ENCODE measurements at regions not wholly inside any gene's neighbourhood (a gene's known extent, or its start where the extent isn't known, plus 50 kb on each side); places are given as distances from the start of the nearest gene placed in this dataset.

- no peak overlapping the region for H4K8ac ChIP-seq (ENCODE audit: extremely low read depth, insufficient read depth, low read length)
- H2AFZ ChIP-seq (ENCODE audit: low read length): no peak overlapping the region
- no peaks in the 10 kb centered on the region for H4K20me1 ChIP-seq (replicated peaks in 1 of 2; ENCODE audit: control insufficient read depth in 1 of 2, insufficient read depth in 2 of 2, low read length in 2 of 2)
- no peak overlapping the region for H3K14ac ChIP-seq (ENCODE audit: insufficient read length)
- no peaks in the 10 kb centered on the region for H3K36me3 ChIP-seq (ENCODE audit: control insufficient read depth in 2 of 4, insufficient read depth in 4 of 4, low read length in 3 of 4)
- H3K23ac ChIP-seq (ENCODE audit: insufficient read length): no peak overlapping the region
- peaks cover 1 to 14% (median 9%) of the 10 kb centered on the region in 4 experiments for H3K27me3 ChIP-seq (replicated peaks in 1 of 4; ENCODE audit: control insufficient read depth in 3 of 4, extremely low read depth in 1 of 4, insufficient read depth in 3 of 4, low read length in 3 of 4)
- H4K5ac ChIP-seq (ENCODE audit: insufficient read length, low read depth, low read length): no peak overlapping the region
- no peaks in the 10 kb centered on the region for H3K79me2 ChIP-seq (ENCODE audit: control insufficient read depth in 1 of 2, insufficient read depth in 2 of 2, low read length in 2 of 2)
- DNase-seq (ENCODE audit: low read depth in 1 of 2, low spot score in 2 of 2): no peak
- H3K4me1 ChIP-seq (replicated peaks in 1 of 4; ENCODE audit: control insufficient read depth in 3 of 4, insufficient read depth in 4 of 4, low read length in 3 of 4): no peaks in the 10 kb centered on the region
- no peak overlapping the region for H3K4me2 ChIP-seq (ENCODE audit: insufficient read depth in 1 of 2, low read depth in 2 of 2, low read length in 2 of 2)
- no peak overlapping the region for H2BK20ac ChIP-seq (ENCODE audit: low read length)
- H2BK5ac ChIP-seq (ENCODE audit: low read depth, low read length): no peak overlapping the region
- no peak overlapping the region for H2BK120ac ChIP-seq (replicated peaks; ENCODE audit: low read depth, low read length)
- 92% methylated on average over 15 of the region's 15 CpGs; no CpG with 5 or more reads in 1 of the 2 experiments for WGBS, 2 experiments (ENCODE audit: extremely low coverage in 1 of 2, insufficient coverage in 1 of 2, insufficient read length in 1 of 2, insufficient replicate concordance in 2 of 2, low coverage in 1 of 2, low lambda C conversion rate in 2 of 2, missing lambda C conversion rate in 1 of 2)
- POLR2A ChIA-PET (ENCODE audit: partially characterized antibody): no interaction called here
- H3K27ac ChIP-seq (ENCODE audit: low read depth, low read length): no peak overlapping the region
- FAIRE-seq: no peak
- H2BK15ac ChIP-seq (ENCODE audit: low read length): no peak overlapping the region
- H3K4ac ChIP-seq (replicated peaks; ENCODE audit: insufficient read length, low read depth, low read length): no peak overlapping the region
- H3K18ac ChIP-seq (ENCODE audit: extremely low read depth, low read length): no peak overlapping the region
- CTCF ChIA-PET (ENCODE audit: partially characterized antibody): interaction anchor here (0.8 to 2.0 kb wide), 5 partner anchors 16 to 466 kb away, joined by 3 to 8 read pairs (median 4); no protein-coding TSS in a partner anchor
- H4K91ac ChIP-seq (replicated peaks; ENCODE audit: insufficient read length, low read length): no peak overlapping the region
- no peaks in the 10 kb centered on the region for H3K23me2 ChIP-seq (ENCODE audit: low read depth, low read length)
- no peak overlapping the region for H2AK5ac ChIP-seq (ENCODE audit: low read depth, low read length)
- H3K9me3 ChIP-seq (ENCODE audit: insufficient read depth in 2 of 2, low read depth in 1 of 2, low read length in 1 of 2): no peaks in the 10 kb centered on the region
- H3K9ac ChIP-seq (replicated peaks in 1 of 4; ENCODE audit: extremely low read depth in 1 of 4, low read depth in 3 of 4, low read length in 3 of 4): no peak overlapping the region
- no peak overlapping the region for H3K4me3 ChIP-seq (ENCODE audit: extremely low read depth in 1 of 4, insufficient read depth in 2 of 4, low read depth in 3 of 4, low read length in 4 of 4)
- TF ChIP-seq SP4 (IDR thresholded peaks at IDR 0.05; ENCODE audit: low read length) (no peak), POU5F1 (IDR thresholded peaks at IDR 0.05; ENCODE audit: low read depth, low read length) (no peak), TBP (IDR thresholded peaks at IDR 0.05; ENCODE audit: low read depth, low read length) (no peak)
- H3K79me1 ChIP-seq (ENCODE audit: low read depth, low read length): no peaks in the 10 kb centered on the region
- H3K56ac ChIP-seq (replicated peaks; ENCODE audit: insufficient read length, low read depth, low read length): no peak overlapping the region
- H2BK12ac ChIP-seq (ENCODE audit: low read depth, low read length): no peak overlapping the region
Measured at GRCh38 chr1:184226100-184226487, 160.7 kb upstream of the C1orf21 start.
